ENCODE measurements at regions not wholly inside any gene's neighbourhood (a gene's known extent, or its start where the extent isn't known, plus 50 kb on each side); places are given as distances from the start of the nearest gene placed in this dataset.

DNA sequence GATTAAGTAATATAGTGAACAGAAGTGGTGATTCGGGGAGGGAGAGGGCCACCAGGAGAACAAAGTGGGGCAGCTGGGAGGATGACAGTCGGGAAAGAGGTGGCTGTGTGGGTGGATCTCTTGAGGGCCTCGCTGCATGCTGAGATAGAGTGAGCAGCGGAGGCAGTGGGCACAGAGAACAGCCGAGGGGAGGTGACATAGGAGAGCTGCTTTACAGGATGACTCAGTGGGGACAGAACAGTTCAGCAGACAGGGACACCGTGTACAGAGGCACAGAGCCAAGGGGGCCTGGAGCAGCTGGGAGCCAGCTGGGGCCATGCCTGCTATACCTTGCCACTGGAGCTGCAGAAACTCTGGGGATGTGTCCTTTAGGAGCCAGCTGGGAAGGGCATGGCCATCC is 273.9 kb downstream of the GADD45G start:
- TF ChIP-seq, protein P1, sequence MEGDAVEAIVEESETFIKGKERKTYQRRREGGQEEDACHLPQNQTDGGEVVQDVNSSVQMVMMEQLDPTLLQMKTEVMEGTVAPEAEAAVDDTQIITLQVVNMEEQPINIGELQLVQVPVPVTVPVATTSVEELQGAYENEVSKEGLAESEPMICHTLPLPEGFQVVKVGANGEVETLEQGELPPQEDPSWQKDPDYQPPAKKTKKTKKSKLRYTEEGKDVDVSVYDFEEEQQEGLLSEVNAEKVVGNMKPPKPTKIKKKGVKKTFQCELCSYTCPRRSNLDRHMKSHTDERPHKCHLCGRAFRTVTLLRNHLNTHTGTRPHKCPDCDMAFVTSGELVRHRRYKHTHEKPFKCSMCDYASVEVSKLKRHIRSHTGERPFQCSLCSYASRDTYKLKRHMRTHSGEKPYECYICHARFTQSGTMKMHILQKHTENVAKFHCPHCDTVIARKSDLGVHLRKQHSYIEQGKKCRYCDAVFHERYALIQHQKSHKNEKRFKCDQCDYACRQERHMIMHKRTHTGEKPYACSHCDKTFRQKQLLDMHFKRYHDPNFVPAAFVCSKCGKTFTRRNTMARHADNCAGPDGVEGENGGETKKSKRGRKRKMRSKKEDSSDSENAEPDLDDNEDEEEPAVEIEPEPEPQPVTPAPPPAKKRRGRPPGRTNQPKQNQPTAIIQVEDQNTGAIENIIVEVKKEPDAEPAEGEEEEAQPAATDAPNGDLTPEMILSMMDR (IDR thresholded peaks at IDR 0.05; ENCODE audit: low read depth, low read length) = no peak
- no peak overlapping the region for H3K4me3 ChIP-seq (ENCODE audit: low read depth, low read length)
- DNase-seq = peak; percentile 84
- peaks cover 12% of the 10 kb centered on the region for H3K4me1 ChIP-seq
- H3K9me3 ChIP-seq = no peaks in the 10 kb centered on the region
- H3K36me3 ChIP-seq = no peaks in the 10 kb centered on the region
- H3K27me3 ChIP-seq = no peaks in the 10 kb centered on the region

DNA sequence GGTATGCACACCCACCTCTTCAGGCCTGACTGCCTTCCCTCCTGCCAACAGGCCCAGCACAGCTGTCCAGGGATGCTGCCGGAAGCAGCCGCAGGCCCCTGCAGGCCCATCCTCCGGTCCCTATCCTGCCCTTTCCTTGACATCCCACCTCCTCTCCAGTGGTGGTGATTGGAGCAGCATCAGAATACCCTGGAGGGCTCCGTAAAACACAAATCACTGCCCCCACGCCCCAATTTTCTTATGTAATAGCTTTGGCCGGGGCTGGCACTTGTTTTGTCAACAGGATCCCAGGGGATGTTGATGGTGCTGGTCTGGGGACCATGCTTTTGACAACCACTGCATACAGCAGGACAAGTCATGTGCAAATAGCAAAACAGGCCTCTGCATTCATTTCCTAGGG is 274.5 kb downstream of the GADD45G start:
- no peak for DNase-seq

DNA sequence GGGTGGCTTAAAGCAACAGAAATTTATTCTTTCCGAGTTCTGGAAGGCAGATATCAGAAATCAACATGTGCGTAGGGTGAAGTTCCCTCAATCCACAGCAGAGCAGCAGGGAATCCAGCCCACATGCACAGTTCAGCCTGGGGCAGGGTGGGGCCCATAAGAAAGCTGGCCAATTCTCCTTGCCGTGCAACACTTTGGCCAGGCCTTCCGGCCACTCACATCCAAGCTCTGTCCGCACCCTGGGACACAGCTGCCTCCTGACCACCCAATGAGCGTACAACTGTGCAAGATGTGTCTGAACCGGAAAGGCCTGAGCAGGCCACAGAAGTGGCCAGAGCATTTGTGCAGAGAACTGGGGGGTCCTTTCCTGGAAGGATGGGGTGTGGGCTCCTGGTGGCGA is 274.9 kb downstream of the GADD45G start:
- no peaks in the 10 kb centered on the region for H3K27me3 ChIP-seq
- no peak for DNase-seq
- peaks cover 12% of the 10 kb centered on the region for H3K4me1 ChIP-seq

More for the DNA sequence above, 274.5 kb downstream of the GADD45G start:
- H3K36me3 ChIP-seq = no peaks in the 10 kb centered on the region
- no peaks in the 10 kb centered on the region for H3K27me3 ChIP-seq
- no peak overlapping the region for H3K4me3 ChIP-seq (ENCODE audit: low read depth, low read length)
- no peaks in the 10 kb centered on the region for H3K9me3 ChIP-seq
- peaks cover 12% of the 10 kb centered on the region for H3K4me1 ChIP-seq
- TF ChIP-seq, protein P1 (IDR thresholded peaks at IDR 0.05; ENCODE audit: low read depth, low read length) = no peak

DNA sequence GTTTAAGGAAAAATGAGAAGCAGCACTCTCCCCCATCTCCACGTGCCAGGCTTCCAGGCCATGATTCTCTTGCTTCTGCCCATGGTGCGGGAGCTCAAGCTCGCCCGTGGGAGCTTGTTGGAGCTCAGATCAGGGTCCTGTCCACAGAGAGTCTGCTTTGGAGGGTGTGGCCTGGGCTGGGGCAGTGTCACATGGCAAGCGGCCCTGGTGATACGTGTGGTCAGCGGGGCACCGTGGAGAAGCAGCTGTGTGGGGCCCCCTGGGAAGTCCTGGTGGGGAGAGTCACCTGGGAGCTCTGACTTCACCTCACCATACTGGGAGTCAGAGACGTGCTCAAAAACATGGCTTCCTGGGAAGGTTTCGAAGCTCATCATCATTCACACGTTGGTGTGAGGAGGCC is 275.3 kb downstream of the GADD45G start:
- H3K36me3 ChIP-seq = no peaks in the 10 kb centered on the region
- H3K27me3 ChIP-seq = no peaks in the 10 kb centered on the region
- no peak for DNase-seq
- TF ChIP-seq, protein P1 (IDR thresholded peaks at IDR 0.05; ENCODE audit: low read depth, low read length) = no peak
- H3K4me1 ChIP-seq = peaks cover 12% of the 10 kb centered on the region
- no peaks in the 10 kb centered on the region for H3K9me3 ChIP-seq
- H3K4me3 ChIP-seq (ENCODE audit: low read depth, low read length) = no peak overlapping the region

More for the DNA sequence above, 274.9 kb downstream of the GADD45G start:
- no peaks in the 10 kb centered on the region for H3K9me3 ChIP-seq
- no peak overlapping the region for H3K4me3 ChIP-seq (ENCODE audit: low read depth, low read length)
- H3K36me3 ChIP-seq = no peaks in the 10 kb centered on the region
- TF ChIP-seq, protein P1 (IDR thresholded peaks at IDR 0.05; ENCODE audit: low read depth, low read length) = no peak

DNA sequence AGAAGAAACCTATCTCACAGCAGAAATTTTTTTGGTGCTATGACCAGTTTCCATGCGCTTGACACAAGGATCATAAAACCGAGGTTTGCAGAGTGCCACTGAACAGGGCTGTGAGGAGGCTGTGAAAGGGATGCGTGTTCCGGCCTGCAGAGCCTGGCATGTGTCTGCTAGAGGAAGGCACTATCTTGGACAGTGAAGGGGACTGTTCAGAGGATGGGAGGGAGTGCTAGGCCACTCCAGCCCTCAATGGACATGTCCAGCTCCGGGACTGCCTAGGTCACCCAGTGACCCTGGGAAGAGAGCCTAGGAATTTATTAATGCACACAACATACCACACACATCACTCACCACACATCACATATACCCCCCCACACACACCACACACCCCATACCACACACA is 275.9 kb downstream of the GADD45G start:
- TF ChIP-seq, protein P1 (IDR thresholded peaks at IDR 0.05; ENCODE audit: low read depth, low read length) = no peak
- Histone ChIP-seq H3K9me3 (no peaks in the 10 kb centered on the region), H3K27me3 (no peaks in the 10 kb centered on the region), H3K36me3 (no peaks in the 10 kb centered on the region), H3K4me3 (ENCODE audit: low read depth, low read length) (no peak overlapping the region), H3K4me1 (peaks cover 12% of the 10 kb centered on the region)
- no peak for DNase-seq

DNA sequence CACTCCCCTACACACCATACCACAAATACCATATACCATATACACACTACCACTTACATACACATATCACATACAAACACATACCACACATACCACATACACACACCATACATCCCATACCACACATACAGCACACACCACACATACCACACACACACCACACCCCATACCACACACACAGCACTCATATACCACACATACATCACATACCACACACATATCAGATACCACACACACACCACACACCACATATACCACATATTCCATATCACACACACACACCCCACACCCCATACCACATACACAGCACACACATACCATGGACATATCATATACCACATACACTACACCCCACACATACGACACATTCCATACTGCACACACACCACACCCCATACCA is 276.6 kb downstream of the GADD45G start:
- Histone ChIP-seq H3K27me3 (no peaks in the 10 kb centered on the region), H3K9me3 (no peaks in the 10 kb centered on the region), H3K36me3 (no peaks in the 10 kb centered on the region), H3K4me1 (peaks cover 12% of the 10 kb centered on the region), H3K4me3 (ENCODE audit: low read depth, low read length) (no peak overlapping the region)
- TF ChIP-seq, protein P1 (IDR thresholded peaks at IDR 0.05; ENCODE audit: low read depth, low read length) = no peak
- no peak for DNase-seq
